Suppressor macrophage (primary cell): ENCODE measurements at regions not wholly inside any gene's neighbourhood (a gene's known extent, or its start where the extent isn't known, plus 50 kb on each side); places are given as distances from the start of the nearest gene placed in this dataset.

Experiments used
- DNase-seq, 4 experiments: peaks; one replicate each; pipeline ENCODE4 v3.0.0-alpha.2; 2020 to 2022

- no peak for DNase-seq
These were observed 162.9 kb upstream of the CELF2 start for GRCh38 chr10:10854725-10855124.

- no peak for DNase-seq
These were observed 162.5 kb upstream of the CELF2 start for GRCh38 chr10:10855151-10855581.

GRCh38 chr10:10860455-10860976 lies 157.2 kb upstream of the CELF2 start:
- no peak for DNase-seq

GRCh38 chr10:10865303-10865702 lies 152.4 kb upstream of the CELF2 start:
- DNase-seq = no peak

GRCh38 chr10:10865913-10866312 lies 151.8 kb upstream of the CELF2 start:
- DNase-seq = no peak

GRCh38 chr10:10869592-10869991 lies 148.1 kb upstream of the CELF2 start:
- no peak for DNase-seq

- peak in 3 of 4 experiments; percentile 2 to 12 (median 4) for DNase-seq
These were observed 147.0 kb upstream of the CELF2 start for GRCh38 chr10:10870523-10871241.

GRCh38 chr10:10871352-10871751 lies 146.3 kb upstream of the CELF2 start:
- DNase-seq = no peak

- no peak for DNase-seq
These were observed 145.5 kb upstream of the CELF2 start for GRCh38 chr10:10872035-10872673.

GRCh38 chr10:10872764-10873163 lies 144.9 kb upstream of the CELF2 start:
- no peak for DNase-seq

- no peak for DNase-seq
These were observed 144.4 kb upstream of the CELF2 start for GRCh38 chr10:10873289-10873688.

- DNase-seq = no peak
These were observed 143.8 kb upstream of the CELF2 start for GRCh38 chr10:10873915-10874314.

- no peak for DNase-seq
These were observed 138.7 kb upstream of the CELF2 start for GRCh38 chr10:10878963-10879362.

- DNase-seq = no peak
These were observed 136.4 kb upstream of the CELF2 start for GRCh38 chr10:10881117-10881813.

- DNase-seq = no peak
These were observed 133.9 kb upstream of the CELF2 start for GRCh38 chr10:10883737-10884136.

- DNase-seq = no peak
These were observed 130.7 kb upstream of the CELF2 start for GRCh38 chr10:10886861-10887531.

- DNase-seq = no peak
These were observed 126.3 kb upstream of the CELF2 start for GRCh38 chr10:10891124-10892082.

GRCh38 chr10:10892290-10892875 lies 125.3 kb upstream of the CELF2 start:
- no peak for DNase-seq

- no peak for DNase-seq
These were observed 120.3 kb upstream of the CELF2 start for GRCh38 chr10:10897400-10897799.

- DNase-seq = no peak
These were observed 115.8 kb upstream of the CELF2 start for GRCh38 chr10:10901906-10902305.

GRCh38 chr10:10902951-10903350 lies 114.7 kb upstream of the CELF2 start:
- DNase-seq = no peak
